ENCODE measurements at regions not wholly inside any gene's neighbourhood (a gene's known extent, or its start where the extent isn't known, plus 50 kb on each side); places are given as distances from the start of the nearest gene placed in this dataset.
"Not testable (repeated sequence)": the region's sequence is repeated elsewhere in the genome, so short reads cannot be mapped to it uniquely, and the experiment has no call there.

DNA sequence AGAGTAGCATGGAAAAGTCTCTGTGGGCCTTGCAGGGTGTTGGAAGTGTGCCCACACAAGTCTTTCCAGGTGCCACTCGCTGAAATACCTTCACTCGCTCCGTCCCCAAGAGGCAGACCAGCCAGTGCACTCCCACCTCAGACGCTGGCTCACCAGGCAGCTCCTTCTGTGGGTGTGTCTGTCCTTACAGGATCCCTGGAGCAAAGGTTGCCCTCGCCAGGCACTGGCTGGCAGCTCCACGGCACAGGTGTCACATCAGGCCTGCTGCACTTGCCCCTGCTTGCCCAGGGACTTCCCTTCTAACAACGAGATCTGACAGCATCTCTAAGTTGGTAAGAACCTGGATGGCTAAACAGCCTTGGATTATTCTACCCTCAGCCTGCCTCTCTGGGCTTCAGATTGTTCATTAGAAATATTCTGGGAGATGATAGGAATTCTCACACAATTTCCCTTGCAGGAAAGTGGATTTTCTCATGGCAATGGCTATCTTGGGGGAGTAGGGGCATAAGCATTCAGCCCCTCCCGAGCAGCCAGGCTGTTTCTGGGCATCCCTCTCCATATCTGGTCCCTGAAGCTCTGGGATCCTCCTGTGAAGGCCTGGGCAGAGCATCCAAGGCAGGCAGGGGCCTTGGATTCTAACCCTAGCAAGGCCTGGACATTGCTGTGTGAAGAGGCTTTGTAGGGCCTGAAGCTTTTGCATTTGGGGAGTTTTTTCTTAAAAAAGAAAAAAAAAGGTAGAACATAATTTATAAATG is 262.1 kb downstream of the MYCN start:
- H3K9me3 ChIP-seq, result no peaks in the 10 kb centered on the region

DNA sequence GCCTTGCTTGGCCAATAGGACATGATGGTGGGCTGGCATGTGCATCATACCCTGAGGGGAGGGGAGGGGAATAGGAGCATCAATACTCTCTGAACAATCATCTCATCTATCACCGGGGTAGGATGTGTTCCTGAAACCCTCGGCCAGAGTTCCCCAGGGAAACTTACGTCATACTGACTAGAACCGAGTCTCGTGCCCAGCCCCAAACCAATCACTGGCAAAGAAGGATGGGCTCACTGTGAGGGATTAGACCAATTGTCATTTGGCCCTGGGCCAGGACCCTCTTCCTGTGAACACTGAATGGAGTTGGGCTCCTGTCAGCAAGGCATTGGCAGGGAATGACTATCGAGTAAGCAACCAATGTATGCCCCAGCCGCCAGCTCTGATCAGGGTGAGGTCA is 261.5 kb downstream of the MYCN start:
- intact Hi-C loops (cut with DNase I), result no loop called here
- H3K4me3 ChIP-seq, result no peak overlapping the region
- no peaks in the 10 kb centered on the region for H3K9me3 ChIP-seq
- H3K27ac ChIP-seq, result no peak overlapping the region
- H3K36me3 ChIP-seq, result no peaks in the 10 kb centered on the region
- H3K4me1 ChIP-seq (replicated peaks), result no peaks in the 10 kb centered on the region
- no peak for DNase-seq (ENCODE audit: low spot score)
- WGBS, result 72% methylated on average over 7 of the region's 7 CpGs
- TF ChIP-seq POLR2A (IDR thresholded peaks at IDR 0.05), result no peak
- no peaks in the 10 kb centered on the region for H3K27me3 ChIP-seq (replicated peaks; ENCODE audit: insufficient read depth)

More for the DNA sequence above, 262.1 kb downstream of the MYCN start:
- no peak overlapping the region for H3K27ac ChIP-seq
- H3K4me3 ChIP-seq, result no peak overlapping the region
- H3K4me1 ChIP-seq (replicated peaks), result no peaks in the 10 kb centered on the region
- 45% methylated on average over 8 of the region's 8 CpGs for WGBS
- peak; percentile 12 for DNase-seq (ENCODE audit: low spot score)
- TF ChIP-seq POLR2AphosphoS5 (IDR thresholded peaks at IDR 0.05), result no peak
- TF ChIP-seq, protein P1, sequence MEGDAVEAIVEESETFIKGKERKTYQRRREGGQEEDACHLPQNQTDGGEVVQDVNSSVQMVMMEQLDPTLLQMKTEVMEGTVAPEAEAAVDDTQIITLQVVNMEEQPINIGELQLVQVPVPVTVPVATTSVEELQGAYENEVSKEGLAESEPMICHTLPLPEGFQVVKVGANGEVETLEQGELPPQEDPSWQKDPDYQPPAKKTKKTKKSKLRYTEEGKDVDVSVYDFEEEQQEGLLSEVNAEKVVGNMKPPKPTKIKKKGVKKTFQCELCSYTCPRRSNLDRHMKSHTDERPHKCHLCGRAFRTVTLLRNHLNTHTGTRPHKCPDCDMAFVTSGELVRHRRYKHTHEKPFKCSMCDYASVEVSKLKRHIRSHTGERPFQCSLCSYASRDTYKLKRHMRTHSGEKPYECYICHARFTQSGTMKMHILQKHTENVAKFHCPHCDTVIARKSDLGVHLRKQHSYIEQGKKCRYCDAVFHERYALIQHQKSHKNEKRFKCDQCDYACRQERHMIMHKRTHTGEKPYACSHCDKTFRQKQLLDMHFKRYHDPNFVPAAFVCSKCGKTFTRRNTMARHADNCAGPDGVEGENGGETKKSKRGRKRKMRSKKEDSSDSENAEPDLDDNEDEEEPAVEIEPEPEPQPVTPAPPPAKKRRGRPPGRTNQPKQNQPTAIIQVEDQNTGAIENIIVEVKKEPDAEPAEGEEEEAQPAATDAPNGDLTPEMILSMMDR (IDR thresholded peaks at IDR 0.05), result no peak
- TF ChIP-seq POLR2A (IDR thresholded peaks at IDR 0.05), result no peak
- intact Hi-C loops (cut with DNase I), result no loop called here
- H3K36me3 ChIP-seq, result no peaks in the 10 kb centered on the region
- no peaks in the 10 kb centered on the region for H3K27me3 ChIP-seq (replicated peaks; ENCODE audit: insufficient read depth)

DNA sequence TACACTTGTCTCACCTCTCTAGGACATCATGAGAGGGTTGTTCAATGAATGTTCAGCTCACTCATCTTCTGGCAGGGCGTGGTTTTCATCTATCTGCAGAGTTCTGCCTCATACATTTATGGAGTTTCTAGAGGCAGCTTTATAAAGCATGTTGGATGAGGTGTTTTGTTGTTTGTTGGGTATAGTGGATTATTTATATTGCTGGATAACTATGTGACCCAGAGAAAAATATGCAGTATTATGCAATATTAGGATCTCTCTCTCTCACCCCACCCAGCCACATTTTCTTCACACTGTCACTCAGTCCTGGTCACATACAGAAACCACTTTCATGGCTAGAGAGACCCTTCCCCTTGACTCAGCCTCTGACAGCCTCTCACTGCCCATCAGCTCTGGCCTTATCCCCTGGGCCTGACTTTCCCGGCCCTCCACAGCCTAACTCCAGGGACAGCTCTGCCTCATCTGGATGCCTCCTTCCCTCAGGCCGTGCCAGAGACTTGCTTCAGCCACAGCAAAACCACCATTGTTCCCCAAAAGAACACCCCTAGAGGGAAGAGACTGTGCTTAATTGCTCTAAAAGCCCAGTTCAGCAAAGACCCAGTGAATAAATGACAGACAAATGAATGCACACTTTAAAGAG is 260.3 kb downstream of the MYCN start:
- WGBS, result 88% methylated on average over 3 of the region's 3 CpGs
- TF ChIP-seq POLR2AphosphoS5 (IDR thresholded peaks at IDR 0.05) (no peak), POLR2A (IDR thresholded peaks at IDR 0.05) (no peak)
- TF ChIP-seq, protein P1 (IDR thresholded peaks at IDR 0.05), result no peak

DNA sequence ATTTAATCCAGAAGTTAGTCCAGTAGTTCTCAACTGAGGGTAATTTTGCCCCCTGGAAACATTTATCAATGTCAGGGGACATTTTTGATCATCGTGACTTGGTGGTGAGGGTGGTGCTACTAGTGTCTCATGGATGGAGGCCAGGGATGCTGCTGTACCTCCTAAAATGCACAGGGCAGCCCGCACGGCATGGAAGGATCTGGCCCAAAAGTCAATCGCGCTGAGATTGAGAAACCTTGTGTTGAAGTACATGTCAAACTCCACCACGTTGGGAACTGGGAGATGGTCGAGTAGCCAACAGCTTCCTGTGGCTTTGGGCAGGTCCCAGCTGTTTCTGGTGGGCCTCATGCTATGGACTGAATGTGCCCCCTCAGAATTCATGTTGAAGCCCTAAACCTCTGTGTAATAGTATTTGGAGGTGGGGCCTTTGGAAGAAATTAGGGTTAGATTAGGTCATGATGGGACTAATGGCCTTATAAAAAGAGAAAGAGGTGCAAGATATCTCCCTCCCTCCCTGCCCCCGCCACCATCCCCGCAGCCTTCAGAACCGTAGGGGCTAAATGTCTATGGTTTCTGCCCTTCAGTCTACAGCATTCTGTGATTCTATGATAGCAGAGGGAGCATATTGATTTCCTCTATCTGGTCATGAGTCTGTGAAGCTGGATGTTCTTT is 259.7 kb downstream of the MYCN start:
- WGBS, result 88% methylated on average over 10 of the region's 10 CpGs

More for the DNA sequence above, 260.3 kb downstream of the MYCN start:
- H3K36me3 ChIP-seq, result no peaks in the 10 kb centered on the region
- intact Hi-C loops (cut with DNase I), result no loop called here
- DNase-seq (ENCODE audit: low spot score), result no peak
- no peak overlapping the region for H3K27ac ChIP-seq
- no peaks in the 10 kb centered on the region for H3K9me3 ChIP-seq
- no peak overlapping the region for H3K4me3 ChIP-seq
- no peaks in the 10 kb centered on the region for H3K27me3 ChIP-seq (replicated peaks; ENCODE audit: insufficient read depth)
- H3K4me1 ChIP-seq (replicated peaks), result no peaks in the 10 kb centered on the region

DNA sequence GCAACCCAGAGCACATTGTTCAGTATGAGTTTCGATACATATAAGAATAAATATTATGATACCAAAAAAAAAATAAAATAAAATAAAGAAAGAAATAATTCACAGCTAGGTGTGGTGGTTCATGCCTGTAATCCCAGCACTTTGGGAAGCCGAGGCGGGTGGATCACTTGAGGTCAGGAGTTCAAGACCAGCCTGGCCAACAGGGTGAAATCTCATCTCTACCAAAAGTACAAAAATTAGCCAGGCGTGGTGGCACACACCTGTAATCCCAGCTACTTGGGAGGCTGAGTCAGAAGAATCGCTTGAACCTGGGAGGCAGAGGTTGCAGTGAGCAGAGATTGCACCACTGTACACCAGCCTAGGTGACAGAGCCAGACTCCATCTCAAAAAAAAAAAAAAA is 258.9 kb downstream of the MYCN start:
- H3K36me3 ChIP-seq; H3K9me3 ChIP-seq; H3K27ac ChIP-seq; H3K27me3 ChIP-seq (replicated peaks; ENCODE audit: insufficient read depth); H3K4me1 ChIP-seq (replicated peaks); DNase-seq (ENCODE audit: low spot score); intact Hi-C loops (cut with DNase I); H3K4me3 ChIP-seq: not testable (repeated sequence)
- 86% methylated on average over 5 of the region's 5 CpGs for WGBS

More for the DNA sequence above, 259.7 kb downstream of the MYCN start:
- Histone ChIP-seq H3K27ac (no peak overlapping the region), H3K27me3 (replicated peaks; ENCODE audit: insufficient read depth) (no peaks in the 10 kb centered on the region), H3K4me3 (no peak overlapping the region), H3K36me3 (no peaks in the 10 kb centered on the region), H3K9me3 (no peaks in the 10 kb centered on the region), H3K4me1 (replicated peaks) (no peaks in the 10 kb centered on the region)
- TF ChIP-seq, protein P1 (IDR thresholded peaks at IDR 0.05), result no peak
- no peak for TF ChIP-seq POLR2A (IDR thresholded peaks at IDR 0.05)
- TF ChIP-seq POLR2AphosphoS5 (IDR thresholded peaks at IDR 0.05), result no peak
- no peak for DNase-seq (ENCODE audit: low spot score)
- intact Hi-C loops (cut with DNase I), result no loop called here
